ENCODE measurements at regions not wholly inside any gene's neighbourhood (a gene's known extent, or its start where the extent isn't known, plus 50 kb on each side); places are given as distances from the start of the nearest gene placed in this dataset.

DNA sequence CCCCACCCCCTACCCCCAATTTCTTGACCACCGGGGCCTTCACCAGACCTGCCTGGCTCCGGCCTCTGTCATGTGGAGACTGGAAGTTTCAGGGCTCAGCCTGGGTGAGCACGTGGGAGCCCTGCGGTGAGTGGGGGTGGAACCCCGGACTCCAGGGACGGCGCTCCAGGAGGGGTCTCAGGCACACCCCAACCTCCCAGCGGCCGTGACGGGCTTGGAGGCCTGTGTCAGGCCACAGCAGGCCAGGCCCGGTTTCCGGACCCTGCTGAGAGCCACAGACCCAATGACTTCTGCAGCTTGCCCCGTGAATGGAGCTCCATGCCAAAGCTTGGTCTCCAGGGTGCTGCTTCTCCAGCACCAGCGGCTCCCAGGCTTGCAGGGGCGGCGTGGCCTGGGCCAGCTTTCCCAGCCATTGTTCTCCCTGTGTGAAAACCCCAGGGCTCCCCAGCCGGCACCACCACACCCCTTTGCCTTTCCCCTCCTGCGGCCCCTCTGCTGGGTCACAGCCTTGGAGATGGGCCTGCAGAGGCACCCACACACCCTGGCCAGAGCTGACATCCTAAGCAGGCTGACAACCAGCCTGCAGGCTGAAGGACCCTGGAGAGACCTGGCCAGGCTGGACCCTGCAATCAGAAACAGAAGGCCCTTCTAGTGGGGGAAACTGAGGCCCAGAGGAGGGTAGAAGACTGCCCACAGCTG is 186.2 kb upstream of the C14orf180 start:
- TF ChIP-seq, protein P1, sequence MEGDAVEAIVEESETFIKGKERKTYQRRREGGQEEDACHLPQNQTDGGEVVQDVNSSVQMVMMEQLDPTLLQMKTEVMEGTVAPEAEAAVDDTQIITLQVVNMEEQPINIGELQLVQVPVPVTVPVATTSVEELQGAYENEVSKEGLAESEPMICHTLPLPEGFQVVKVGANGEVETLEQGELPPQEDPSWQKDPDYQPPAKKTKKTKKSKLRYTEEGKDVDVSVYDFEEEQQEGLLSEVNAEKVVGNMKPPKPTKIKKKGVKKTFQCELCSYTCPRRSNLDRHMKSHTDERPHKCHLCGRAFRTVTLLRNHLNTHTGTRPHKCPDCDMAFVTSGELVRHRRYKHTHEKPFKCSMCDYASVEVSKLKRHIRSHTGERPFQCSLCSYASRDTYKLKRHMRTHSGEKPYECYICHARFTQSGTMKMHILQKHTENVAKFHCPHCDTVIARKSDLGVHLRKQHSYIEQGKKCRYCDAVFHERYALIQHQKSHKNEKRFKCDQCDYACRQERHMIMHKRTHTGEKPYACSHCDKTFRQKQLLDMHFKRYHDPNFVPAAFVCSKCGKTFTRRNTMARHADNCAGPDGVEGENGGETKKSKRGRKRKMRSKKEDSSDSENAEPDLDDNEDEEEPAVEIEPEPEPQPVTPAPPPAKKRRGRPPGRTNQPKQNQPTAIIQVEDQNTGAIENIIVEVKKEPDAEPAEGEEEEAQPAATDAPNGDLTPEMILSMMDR (IDR thresholded peaks at IDR 0.05; ENCODE audit: low read depth, low read length, missing input control) = no peak
- TF ChIP-seq SP1 (IDR thresholded peaks at IDR 0.05) = no peak
